Fibroblast of lung (primary cell): ENCODE measurements at regions not wholly inside any gene's neighbourhood (a gene's known extent, or its start where the extent isn't known, plus 50 kb on each side); places are given as distances from the start of the nearest gene placed in this dataset.

Source experiments
- EZH2 ChIP-seq: IDR thresholded peaks from 2 replicates; pipeline ENCODE4 v1.5.1; 2012; ENCODE audit warnings: low read length, control low read depth, mild to moderate bottlenecking; ENCODE audit errors: missing control alignments
- TF ChIP-seq, protein P1 (sequence below), 2 donors: IDR thresholded peaks in 1 of 2; conservative IDR thresholded peaks in 1 of 2; 1 replicate in 1 of 2; 2 replicates in 1 of 2; pipeline ENCODE4 v1.5.1; 2011 to 2012; ENCODE audit warnings: low read length in 2 of 2, control low read depth in 1 of 2, inconsistent platforms in 1 of 2, low read depth in 1 of 2, mild to moderate bottlenecking in 1 of 2

GRCh38 chr10:120188950-120189349, 268.1 kb upstream of the PLPP4 start:
- TF ChIP-seq EZH2: no peak
- TF ChIP-seq, protein P1, sequence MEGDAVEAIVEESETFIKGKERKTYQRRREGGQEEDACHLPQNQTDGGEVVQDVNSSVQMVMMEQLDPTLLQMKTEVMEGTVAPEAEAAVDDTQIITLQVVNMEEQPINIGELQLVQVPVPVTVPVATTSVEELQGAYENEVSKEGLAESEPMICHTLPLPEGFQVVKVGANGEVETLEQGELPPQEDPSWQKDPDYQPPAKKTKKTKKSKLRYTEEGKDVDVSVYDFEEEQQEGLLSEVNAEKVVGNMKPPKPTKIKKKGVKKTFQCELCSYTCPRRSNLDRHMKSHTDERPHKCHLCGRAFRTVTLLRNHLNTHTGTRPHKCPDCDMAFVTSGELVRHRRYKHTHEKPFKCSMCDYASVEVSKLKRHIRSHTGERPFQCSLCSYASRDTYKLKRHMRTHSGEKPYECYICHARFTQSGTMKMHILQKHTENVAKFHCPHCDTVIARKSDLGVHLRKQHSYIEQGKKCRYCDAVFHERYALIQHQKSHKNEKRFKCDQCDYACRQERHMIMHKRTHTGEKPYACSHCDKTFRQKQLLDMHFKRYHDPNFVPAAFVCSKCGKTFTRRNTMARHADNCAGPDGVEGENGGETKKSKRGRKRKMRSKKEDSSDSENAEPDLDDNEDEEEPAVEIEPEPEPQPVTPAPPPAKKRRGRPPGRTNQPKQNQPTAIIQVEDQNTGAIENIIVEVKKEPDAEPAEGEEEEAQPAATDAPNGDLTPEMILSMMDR (conservative IDR thresholded peaks at IDR 0.05 in 1 of 2, IDR thresholded peaks at IDR 0.05 in 1 of 2; ENCODE audit: low read depth in 1 of 2, low read length in 2 of 2): no peak
